ENCODE measurements at regions not wholly inside any gene's neighbourhood (a gene's known extent, or its start where the extent isn't known, plus 50 kb on each side); places are given as distances from the start of the nearest gene placed in this dataset.

GRCh38 chr14:100384819-100385813 lies 62.0 kb downstream of the SLC25A47 start:
- H3K4me3 ChIP-seq, result no peak overlapping the region
- TF ChIP-seq POLR2AphosphoS5 (IDR thresholded peaks at IDR 0.05) (no peak), CTCF (IDR thresholded peaks at IDR 0.05) (peak; percentile 48 to 57 (median 48)), EP300 (IDR thresholded peaks at IDR 0.05) (no peak), POLR2A (IDR thresholded peaks at IDR 0.05; ENCODE audit: low read depth) (no peak)
- WGBS, result 66% methylated on average over 16 of the region's 16 CpGs
- no peak for DNase-seq (ENCODE audit: extremely low spot score)
- no peaks in the 10 kb centered on the region for H3K9me3 ChIP-seq
- peaks cover 0 to 26% (median 20%) of the 10 kb centered on the region in 4 donors for H3K36me3 ChIP-seq
- no peak overlapping the region for H3K27ac ChIP-seq (replicated peaks in 1 of 4)
- intact Hi-C loops (cut with DNase I), result loop anchor here (2.0 to 5.0 kb wide), 2 partner anchors 142 to 1244 kb away; no protein-coding TSS in a partner anchor
- H3K27me3 ChIP-seq, result no peaks in the 10 kb centered on the region
- peaks cover 3 to 24% (median 12%) of the 10 kb centered on the region in 4 donors for H3K4me1 ChIP-seq

- no peaks in the 10 kb centered on the region for H3K27me3 ChIP-seq
- no peaks in the 10 kb centered on the region for H3K9me3 ChIP-seq
- H3K4me1 ChIP-seq, result peaks cover 3 to 26% (median 15%) of the 10 kb centered on the region in 4 donors
- 65% methylated on average over 2 of the region's 2 CpGs for WGBS
- intact Hi-C loops (cut with DNase I), result loop anchor here (5.0 kb wide), 1 partner anchor 141 kb away; no protein-coding TSS in a partner anchor
- H3K36me3 ChIP-seq, result peaks cover 0 to 23% (median 18%) of the 10 kb centered on the region in 4 donors
- H3K4me3 ChIP-seq, result no peak overlapping the region
- TF ChIP-seq CTCF (IDR thresholded peaks at IDR 0.05) (no peak), EP300 (IDR thresholded peaks at IDR 0.05) (no peak), POLR2AphosphoS5 (IDR thresholded peaks at IDR 0.05) (no peak), POLR2A (IDR thresholded peaks at IDR 0.05; ENCODE audit: low read depth) (no peak)
- DNase-seq (ENCODE audit: extremely low spot score), result no peak
- no peak overlapping the region for H3K27ac ChIP-seq (replicated peaks in 1 of 4)
Measured at GRCh38 chr14:100386121-100386520, 63.0 kb downstream of the SLC25A47 start.

GRCh38 chr14:100386846-100387245 lies 63.7 kb downstream of the SLC25A47 start:
- TF ChIP-seq EP300 (IDR thresholded peaks at IDR 0.05) (no peak), POLR2AphosphoS5 (IDR thresholded peaks at IDR 0.05) (no peak), POLR2A (IDR thresholded peaks at IDR 0.05; ENCODE audit: low read depth) (no peak), CTCF (IDR thresholded peaks at IDR 0.05) (no peak)
- 91% methylated on average over 2 of the region's 2 CpGs for WGBS
- DNase-seq (ENCODE audit: extremely low spot score), result no peak
- intact Hi-C loops (cut with DNase I), result loop anchor here (5.0 kb wide), 1 partner anchor 140 kb away; no protein-coding TSS in a partner anchor
- Histone ChIP-seq H3K4me3 (no peak overlapping the region), H3K27ac (replicated peaks in 1 of 4) (no peak overlapping the region), H3K27me3 (no peaks in the 10 kb centered on the region), H3K9me3 (no peaks in the 10 kb centered on the region), H3K36me3 (peaks cover 0 to 15% (median 11%) of the 10 kb centered on the region in 4 donors), H3K4me1 (peaks cover 3 to 33% (median 22%) of the 10 kb centered on the region in 4 donors)

- TF ChIP-seq CTCF (IDR thresholded peaks at IDR 0.05), result no peak
- no peak for TF ChIP-seq POLR2A (IDR thresholded peaks at IDR 0.05; ENCODE audit: low read depth)
- TF ChIP-seq POLR2AphosphoS5 (IDR thresholded peaks at IDR 0.05), result no peak
- TF ChIP-seq EP300 (IDR thresholded peaks at IDR 0.05), result no peak
- Histone ChIP-seq H3K4me3 (no peak overlapping the region), H3K27ac (replicated peaks in 1 of 4) (no peak overlapping the region), H3K36me3 (peaks cover 0 to 9% (median 6%) of the 10 kb centered on the region in 4 donors), H3K9me3 (no peaks in the 10 kb centered on the region), H3K4me1 (peaks cover 3 to 36% (median 27%) of the 10 kb centered on the region in 4 donors), H3K27me3 (no peaks in the 10 kb centered on the region)
- intact Hi-C loops (cut with DNase I), result loop anchor here (5.0 kb wide), 1 partner anchor 140 kb away; no protein-coding TSS in a partner anchor
- DNase-seq (ENCODE audit: extremely low spot score), result no peak
- WGBS, result 94% methylated on average over 6 of the region's 6 CpGs
Measured at GRCh38 chr14:100387450-100387849, 64.3 kb downstream of the SLC25A47 start.
